KMS-11 (cell line): ENCODE measurements at regions not wholly inside any gene's neighbourhood (a gene's known extent, or its start where the extent isn't known, plus 50 kb on each side); places are given as distances from the start of the nearest gene placed in this dataset.

Experiments
- H2AFZ ChIP-seq: fragments of 200-600 bp; sonication (generic); 2 replicates; pipeline ENCODE4 v1.6.1; 2016; ENCODE audit warnings: antibody characterized with exemption, mixed run types, low read depth
- H3K27ac ChIP-seq: fragments of 200-600 bp; sonication (generic); 2 replicates; pipeline ENCODE4 v1.6.1; 2016; ENCODE audit warnings: mild to moderate bottlenecking, mixed run types
- H3K27me3 ChIP-seq: fragments of 200-600 bp; sonication (generic); 2 replicates; pipeline ENCODE4 v1.6.1; 2017; ENCODE audit warnings: mild to moderate bottlenecking, low read depth, mixed run types, moderate library complexity; ENCODE audit not compliant: insufficient read depth
- H3K36me3 ChIP-seq: fragments of 200-600 bp; sonication (generic); 2 replicates; pipeline ENCODE4 v1.6.1; 2017; ENCODE audit warnings: mild to moderate bottlenecking, mixed run types; ENCODE audit not compliant: insufficient read depth
- H3K4me1 ChIP-seq: fragments of 200-600 bp; sonication (generic); 2 replicates; pipeline ENCODE4 v1.6.1; 2016; ENCODE audit warnings: mild to moderate bottlenecking, low read depth, mixed run types; ENCODE audit not compliant: poor library complexity, severe bottlenecking
- H3K4me2 ChIP-seq: fragments of 200-600 bp; sonication (generic); 2 replicates; pipeline ENCODE4 v1.7.0; 2016; ENCODE audit warnings: mild to moderate bottlenecking, mixed run types
- H3K4me3 ChIP-seq: fragments of 200-600 bp; sonication (generic); IDR thresholded peaks from 2 replicates; pipeline ENCODE4 v1.6.1; 2017; ENCODE audit warnings: low read depth, low read length, mixed read lengths; ENCODE audit not compliant: insufficient read depth
- H3K79me2 ChIP-seq: fragments of 200-600 bp; sonication (generic); 2 replicates; pipeline ENCODE4 v1.6.1; 2016; ENCODE audit warnings: low read depth, mixed run types; ENCODE audit not compliant: insufficient read depth
- H3K9ac ChIP-seq: fragments of 200-600 bp; sonication (generic); 2 replicates; pipeline ENCODE4 v1.6.1; 2016; ENCODE audit warnings: mild to moderate bottlenecking, mixed run types
- H4K20me1 ChIP-seq: fragments of 200-600 bp; sonication (generic); 2 replicates; pipeline ENCODE4 v1.6.1; 2016; ENCODE audit warnings: mild to moderate bottlenecking, mixed run types; ENCODE audit not compliant: insufficient read depth
- CTCF ChIP-seq: fragments of 200-600 bp; sonication (generic); conservative IDR thresholded peaks from 2 replicates; pipeline ENCODE4 v1.6.1; 2017; ENCODE audit warnings: low read depth, mild to moderate bottlenecking, antibody characterized with exemption, low read length, moderate library complexity, mixed read lengths

- H3K9ac ChIP-seq: no peak overlapping the region
- no peaks in the 10 kb centered on the region for H3K4me1 ChIP-seq
- H3K27me3 ChIP-seq: no peaks in the 10 kb centered on the region
- no peak overlapping the region for H3K4me3 ChIP-seq
- no peak overlapping the region for H3K4me2 ChIP-seq
- no peaks in the 10 kb centered on the region for H3K36me3 ChIP-seq
- no peak overlapping the region for H2AFZ ChIP-seq
- H3K79me2 ChIP-seq: no peaks in the 10 kb centered on the region
- no peak overlapping the region for H3K27ac ChIP-seq
- H4K20me1 ChIP-seq: no peaks in the 10 kb centered on the region
- TF ChIP-seq CTCF: no peak
Measured at GRCh38 chr3:87486115-87486514, 209.7 kb upstream of the POU1F1 start.

DNA sequence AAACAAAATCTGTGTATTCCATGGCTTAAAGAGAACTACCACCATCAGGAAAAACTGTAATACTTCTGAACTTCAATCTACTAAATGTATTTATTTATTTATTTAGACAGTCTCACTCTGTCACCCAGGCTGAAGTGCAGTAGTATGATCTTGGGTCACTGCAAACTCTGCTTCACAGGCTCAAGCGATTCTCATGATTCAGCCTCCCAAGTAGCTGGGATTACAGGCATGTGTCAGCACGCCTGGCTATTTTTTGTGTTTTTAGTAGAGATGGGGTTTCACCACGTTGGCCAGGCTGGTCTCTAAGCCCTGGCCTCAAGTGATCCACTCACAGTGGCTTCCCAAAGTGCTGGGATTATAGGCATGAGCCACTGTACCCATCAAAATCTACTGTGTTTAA is 202.3 kb upstream of the POU1F1 start:
- Histone ChIP-seq H3K4me1 (no peaks in the 10 kb centered on the region), H4K20me1 (no peaks in the 10 kb centered on the region), H3K27me3 (no peaks in the 10 kb centered on the region), H2AFZ (no peak overlapping the region), H3K79me2 (no peaks in the 10 kb centered on the region), H3K27ac (no peak overlapping the region), H3K4me2 (no peak overlapping the region), H3K36me3 (no peaks in the 10 kb centered on the region), H3K9ac (no peak overlapping the region), H3K4me3 (no peak overlapping the region)
- no peak for TF ChIP-seq CTCF

- Histone ChIP-seq H4K20me1 (no peaks in the 10 kb centered on the region), H3K4me1 (no peaks in the 10 kb centered on the region), H3K27me3 (no peaks in the 10 kb centered on the region), H2AFZ (no peak overlapping the region), H3K9ac (no peak overlapping the region), H3K4me2 (no peak overlapping the region), H3K79me2 (no peaks in the 10 kb centered on the region), H3K36me3 (no peaks in the 10 kb centered on the region), H3K27ac (no peak overlapping the region), H3K4me3 (no peak overlapping the region)
- no peak for TF ChIP-seq CTCF
Measured at GRCh38 chr3:87473944-87474343, 197.6 kb upstream of the POU1F1 start.

GRCh38 chr3:87468938-87469337 is 192.6 kb upstream of the POU1F1 start:
- no peaks in the 10 kb centered on the region for H3K27me3 ChIP-seq

More at GRCh38 chr3:87468938-87469337, 192.6 kb upstream of the POU1F1 start:
- Histone ChIP-seq H3K27ac (no peak overlapping the region), H3K4me1 (no peaks in the 10 kb centered on the region), H3K4me3 (no peak overlapping the region), H2AFZ (no peak overlapping the region), H3K79me2 (no peaks in the 10 kb centered on the region), H3K9ac (no peak overlapping the region), H3K4me2 (no peak overlapping the region), H4K20me1 (no peaks in the 10 kb centered on the region), H3K36me3 (no peaks in the 10 kb centered on the region)
- no peak for TF ChIP-seq CTCF
